ENCODE measurements at regions not wholly inside any gene's neighbourhood (a gene's known extent, or its start where the extent isn't known, plus 50 kb on each side); places are given as distances from the start of the nearest gene placed in this dataset.

- Histone ChIP-seq H4K20me1 (ENCODE audit: insufficient read depth, low read length) (no peaks in the 10 kb centered on the region), H2AFZ (ENCODE audit: low read depth, low read length) (no peak overlapping the region), H3K9me3 (ENCODE audit: insufficient read depth, low read length) (no peaks in the 10 kb centered on the region)
Observed at GRCh38 chr13:69649063-69649392, 458.6 kb upstream of the ATXN8OS start.

GRCh38 chr13:69648340-69649062 lies 459.1 kb upstream of the ATXN8OS start:
- H3K4me3 ChIP-seq (ENCODE audit: low read length), result no peak overlapping the region
- H3K9ac ChIP-seq (ENCODE audit: low read length), result no peak overlapping the region
- H3K9me3 ChIP-seq (ENCODE audit: insufficient read depth, low read length), result no peaks in the 10 kb centered on the region
- no peaks in the 10 kb centered on the region for H4K20me1 ChIP-seq (ENCODE audit: insufficient read depth, low read length)
- TF ChIP-seq EZH2phosphoT487 (IDR thresholded peaks at IDR 0.05; ENCODE audit: low read depth), result no peak
- no peak for TF ChIP-seq CTCF (IDR thresholded peaks at IDR 0.05; ENCODE audit: low read depth, low read length)
- no peak overlapping the region for H3K27ac ChIP-seq (ENCODE audit: low read length)
- H3K79me2 ChIP-seq (ENCODE audit: low read length), result no peaks in the 10 kb centered on the region
- H2AFZ ChIP-seq (ENCODE audit: low read depth, low read length), result no peak overlapping the region
- H3K36me3 ChIP-seq (replicated peaks; ENCODE audit: low read depth, low read length), result no peaks in the 10 kb centered on the region
- H3K4me1 ChIP-seq (ENCODE audit: low read length), result peaks cover 10% of the 10 kb centered on the region
- no peaks in the 10 kb centered on the region for H3K27me3 ChIP-seq (ENCODE audit: low read depth, low read length)
- no peak overlapping the region for H3K4me2 ChIP-seq (ENCODE audit: low read length)

More at GRCh38 chr13:69649063-69649392, 458.6 kb upstream of the ATXN8OS start:
- Histone ChIP-seq H3K27me3 (ENCODE audit: low read depth, low read length) (no peaks in the 10 kb centered on the region), H3K27ac (ENCODE audit: low read length) (no peak overlapping the region), H3K4me3 (ENCODE audit: low read length) (no peak overlapping the region), H3K9ac (ENCODE audit: low read length) (no peak overlapping the region), H3K4me1 (ENCODE audit: low read length) (peaks cover 4% of the 10 kb centered on the region), H3K79me2 (ENCODE audit: low read length) (no peaks in the 10 kb centered on the region), H3K36me3 (replicated peaks; ENCODE audit: low read depth, low read length) (no peaks in the 10 kb centered on the region), H3K4me2 (ENCODE audit: low read length) (no peak overlapping the region)
- TF ChIP-seq EZH2phosphoT487 (IDR thresholded peaks at IDR 0.05; ENCODE audit: low read depth) (no peak), CTCF (IDR thresholded peaks at IDR 0.05; ENCODE audit: low read depth, low read length) (no peak)

- H3K4me2 ChIP-seq (ENCODE audit: low read length), result no peak overlapping the region
- H3K27ac ChIP-seq (ENCODE audit: low read length), result no peak overlapping the region
- no peaks in the 10 kb centered on the region for H4K20me1 ChIP-seq (ENCODE audit: insufficient read depth, low read length)
- H3K36me3 ChIP-seq (replicated peaks; ENCODE audit: low read depth, low read length), result no peaks in the 10 kb centered on the region
- H3K9ac ChIP-seq (ENCODE audit: low read length), result no peak overlapping the region
- no peak overlapping the region for H3K4me3 ChIP-seq (ENCODE audit: low read length)
- TF ChIP-seq CTCF (IDR thresholded peaks at IDR 0.05; ENCODE audit: low read depth, low read length) (no peak), EZH2phosphoT487 (IDR thresholded peaks at IDR 0.05; ENCODE audit: low read depth) (no peak)
- H3K27me3 ChIP-seq (ENCODE audit: low read depth, low read length), result no peaks in the 10 kb centered on the region
- H2AFZ ChIP-seq (ENCODE audit: low read depth, low read length), result no peak overlapping the region
- no peaks in the 10 kb centered on the region for H3K79me2 ChIP-seq (ENCODE audit: low read length)
- H3K9me3 ChIP-seq (ENCODE audit: insufficient read depth, low read length), result no peaks in the 10 kb centered on the region
- H3K4me1 ChIP-seq (ENCODE audit: low read length), result peaks cover 26% of the 10 kb centered on the region
Observed at GRCh38 chr13:69644447-69644846, 463.2 kb upstream of the ATXN8OS start.

- Histone ChIP-seq H3K27me3 (ENCODE audit: low read depth, low read length) (no peaks in the 10 kb centered on the region), H3K4me1 (ENCODE audit: low read length) (peaks cover 26% of the 10 kb centered on the region), H3K4me3 (ENCODE audit: low read length) (no peak overlapping the region), H3K27ac (ENCODE audit: low read length) (no peak overlapping the region), H3K9ac (ENCODE audit: low read length) (no peak overlapping the region), H3K4me2 (ENCODE audit: low read length) (no peak overlapping the region), H4K20me1 (ENCODE audit: insufficient read depth, low read length) (no peaks in the 10 kb centered on the region), H3K36me3 (replicated peaks; ENCODE audit: low read depth, low read length) (no peaks in the 10 kb centered on the region), H3K79me2 (ENCODE audit: low read length) (no peaks in the 10 kb centered on the region), H3K9me3 (ENCODE audit: insufficient read depth, low read length) (no peaks in the 10 kb centered on the region), H2AFZ (ENCODE audit: low read depth, low read length) (no peak overlapping the region)
- TF ChIP-seq CTCF (IDR thresholded peaks at IDR 0.05; ENCODE audit: low read depth, low read length), result no peak
- no peak for TF ChIP-seq EZH2phosphoT487 (IDR thresholded peaks at IDR 0.05; ENCODE audit: low read depth)
Observed at GRCh38 chr13:69641773-69642172, 465.9 kb upstream of the ATXN8OS start.
